ENCODE measurements at regions not wholly inside any gene's neighbourhood (a gene's known extent, or its start where the extent isn't known, plus 50 kb on each side); places are given as distances from the start of the nearest gene placed in this dataset.

- no peak overlapping the region for H3K4me3 ChIP-seq (ENCODE audit: low read depth, low read length)
- TF ChIP-seq CTCF (conservative IDR thresholded peaks at IDR 0.05; ENCODE audit: low read depth, low read length), result no peak
- DNase-seq (ENCODE audit: low read depth), result no peak
Observed at GRCh38 chr2:16256601-16257321, 316.4 kb downstream of the MYCN start.

GRCh38 chr2:16255120-16255519 is 314.8 kb downstream of the MYCN start:
- TF ChIP-seq CTCF (conservative IDR thresholded peaks at IDR 0.05; ENCODE audit: low read depth, low read length), result no peak
- no peak for DNase-seq (ENCODE audit: low read depth)
- no peak overlapping the region for H3K4me3 ChIP-seq (ENCODE audit: low read depth, low read length)

- DNase-seq (ENCODE audit: low read depth), result no peak
- no peak for TF ChIP-seq CTCF (conservative IDR thresholded peaks at IDR 0.05; ENCODE audit: low read depth, low read length)
- H3K4me3 ChIP-seq (ENCODE audit: low read depth, low read length), result no peak overlapping the region
Observed at GRCh38 chr2:16254356-16254965, 314.1 kb downstream of the MYCN start.

GRCh38 chr2:16253291-16253690 is 312.9 kb downstream of the MYCN start:
- DNase-seq (ENCODE audit: low read depth), result no peak
- no peak overlapping the region for H3K4me3 ChIP-seq (ENCODE audit: low read depth, low read length)
- no peak for TF ChIP-seq CTCF (conservative IDR thresholded peaks at IDR 0.05; ENCODE audit: low read depth, low read length)

- no peak overlapping the region for H3K4me3 ChIP-seq (ENCODE audit: low read depth, low read length)
- DNase-seq (ENCODE audit: low read depth), result no peak
- no peak for TF ChIP-seq CTCF (conservative IDR thresholded peaks at IDR 0.05; ENCODE audit: low read depth, low read length)
Observed at GRCh38 chr2:16252891-16253290, 312.5 kb downstream of the MYCN start.

GRCh38 chr2:16252251-16252650 is 311.9 kb downstream of the MYCN start:
- no peak for TF ChIP-seq CTCF (conservative IDR thresholded peaks at IDR 0.05; ENCODE audit: low read depth, low read length)
- DNase-seq (ENCODE audit: low read depth), result no peak
- no peak overlapping the region for H3K4me3 ChIP-seq (ENCODE audit: low read depth, low read length)

All from choroid plexus epithelial cell (primary cell).